DOHH2 (cell line): ENCODE measurements at regions not wholly inside any gene's neighbourhood (a gene's known extent, or its start where the extent isn't known, plus 50 kb on each side); places are given as distances from the start of the nearest gene placed in this dataset.

Source experiments
- CTCF ChIP-seq: fragments of 200-600 bp; sonication (generic); IDR thresholded peaks from one replicate; pipeline ENCODE4 v1.5.1; 2014; ENCODE audit warnings: antibody characterized with exemption, mild to moderate bottlenecking, low read depth, low read length; ENCODE audit not compliant: poor library complexity, severe bottlenecking
- EZH2phosphoT487 ChIP-seq: fragments of 200-600 bp; sonication (generic); IDR thresholded peaks from 2 replicates; pipeline ENCODE4 v1.6.1; 2017; ENCODE audit warnings: borderline replicate concordance, mild to moderate bottlenecking, antibody characterized with exemption, low read length, moderate library complexity, mixed read lengths

- TF ChIP-seq CTCF (no peak), EZH2phosphoT487 (no peak)
Measured at GRCh38 chr16:79436885-79437284, 163.7 kb downstream of the MAF start.
